ENCODE measurements at regions not wholly inside any gene's neighbourhood (a gene's known extent, or its start where the extent isn't known, plus 50 kb on each side); places are given as distances from the start of the nearest gene placed in this dataset.

DNA sequence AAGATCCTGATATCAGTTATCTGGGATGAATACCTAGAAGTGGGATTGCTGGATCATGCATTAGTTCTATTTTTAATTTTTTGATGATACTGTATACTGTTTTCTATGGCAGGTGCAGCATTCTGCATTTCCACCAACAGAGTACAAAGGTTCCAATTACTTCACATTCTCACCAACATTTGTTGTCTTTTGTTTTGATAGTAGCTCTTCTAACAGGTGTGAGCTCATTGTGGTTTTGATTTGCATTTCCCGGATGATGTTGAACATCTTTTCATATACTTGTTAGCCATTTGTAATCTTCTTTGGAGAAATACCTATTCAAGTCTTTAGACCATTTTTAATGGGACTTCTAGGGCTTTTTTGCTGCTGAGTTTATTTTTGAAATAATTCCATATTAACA is 139.2 kb upstream of the AMOT start:
- Histone ChIP-seq H3K9me3 (ENCODE audit: severe bottlenecking) (no peaks in the 10 kb centered on the region), H3K27ac (ENCODE audit: poor library complexity, severe bottlenecking) (no peak overlapping the region), H3K27me3 (ENCODE audit: insufficient read depth, poor library complexity, severe bottlenecking) (no peaks in the 10 kb centered on the region), H3K4me3 (ENCODE audit: severe bottlenecking) (no peak overlapping the region), H3K36me3 (ENCODE audit: low read depth) (no peaks in the 10 kb centered on the region), H3K4me1 (ENCODE audit: insufficient read depth, poor library complexity, severe bottlenecking) (no peaks in the 10 kb centered on the region)
- DNase-seq (ENCODE audit: low spot score), result no peak
- no peak for ATAC-seq (ENCODE audit: low read depth)
- TF ChIP-seq, protein P1, sequence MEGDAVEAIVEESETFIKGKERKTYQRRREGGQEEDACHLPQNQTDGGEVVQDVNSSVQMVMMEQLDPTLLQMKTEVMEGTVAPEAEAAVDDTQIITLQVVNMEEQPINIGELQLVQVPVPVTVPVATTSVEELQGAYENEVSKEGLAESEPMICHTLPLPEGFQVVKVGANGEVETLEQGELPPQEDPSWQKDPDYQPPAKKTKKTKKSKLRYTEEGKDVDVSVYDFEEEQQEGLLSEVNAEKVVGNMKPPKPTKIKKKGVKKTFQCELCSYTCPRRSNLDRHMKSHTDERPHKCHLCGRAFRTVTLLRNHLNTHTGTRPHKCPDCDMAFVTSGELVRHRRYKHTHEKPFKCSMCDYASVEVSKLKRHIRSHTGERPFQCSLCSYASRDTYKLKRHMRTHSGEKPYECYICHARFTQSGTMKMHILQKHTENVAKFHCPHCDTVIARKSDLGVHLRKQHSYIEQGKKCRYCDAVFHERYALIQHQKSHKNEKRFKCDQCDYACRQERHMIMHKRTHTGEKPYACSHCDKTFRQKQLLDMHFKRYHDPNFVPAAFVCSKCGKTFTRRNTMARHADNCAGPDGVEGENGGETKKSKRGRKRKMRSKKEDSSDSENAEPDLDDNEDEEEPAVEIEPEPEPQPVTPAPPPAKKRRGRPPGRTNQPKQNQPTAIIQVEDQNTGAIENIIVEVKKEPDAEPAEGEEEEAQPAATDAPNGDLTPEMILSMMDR (IDR thresholded peaks at IDR 0.05; ENCODE audit: poor library complexity, severe bottlenecking), result no peak

- no peaks in the 10 kb centered on the region for H3K27me3 ChIP-seq (ENCODE audit: insufficient read depth, poor library complexity, severe bottlenecking)
- TF ChIP-seq, protein P1 (IDR thresholded peaks at IDR 0.05; ENCODE audit: poor library complexity, severe bottlenecking), result no peak
- DNase-seq (ENCODE audit: low spot score) (no peak), ATAC-seq (ENCODE audit: low read depth) (no peak)
- H3K27ac ChIP-seq (ENCODE audit: poor library complexity, severe bottlenecking), result no peak overlapping the region
- H3K4me1 ChIP-seq (ENCODE audit: insufficient read depth, poor library complexity, severe bottlenecking), result no peaks in the 10 kb centered on the region
- no peaks in the 10 kb centered on the region for H3K36me3 ChIP-seq (ENCODE audit: low read depth)
- H3K9me3 ChIP-seq (ENCODE audit: severe bottlenecking), result no peaks in the 10 kb centered on the region
- H3K4me3 ChIP-seq (ENCODE audit: severe bottlenecking), result no peak overlapping the region
Observed at GRCh38 chrX:112968351-112969133, 127.9 kb upstream of the AMOT start.

GRCh38 chrX:112967903-112968302 is 127.3 kb upstream of the AMOT start:
- no peaks in the 10 kb centered on the region for H3K4me1 ChIP-seq (ENCODE audit: insufficient read depth, poor library complexity, severe bottlenecking)
- ATAC-seq (ENCODE audit: low read depth) (no peak), DNase-seq (ENCODE audit: low spot score) (no peak)
- H3K36me3 ChIP-seq (ENCODE audit: low read depth), result no peaks in the 10 kb centered on the region
- H3K9me3 ChIP-seq (ENCODE audit: severe bottlenecking), result no peaks in the 10 kb centered on the region
- H3K27ac ChIP-seq (ENCODE audit: poor library complexity, severe bottlenecking), result no peak overlapping the region
- H3K4me3 ChIP-seq (ENCODE audit: severe bottlenecking), result no peak overlapping the region
- TF ChIP-seq, protein P1 (IDR thresholded peaks at IDR 0.05; ENCODE audit: poor library complexity, severe bottlenecking), result no peak
- H3K27me3 ChIP-seq (ENCODE audit: insufficient read depth, poor library complexity, severe bottlenecking), result no peaks in the 10 kb centered on the region

DNA sequence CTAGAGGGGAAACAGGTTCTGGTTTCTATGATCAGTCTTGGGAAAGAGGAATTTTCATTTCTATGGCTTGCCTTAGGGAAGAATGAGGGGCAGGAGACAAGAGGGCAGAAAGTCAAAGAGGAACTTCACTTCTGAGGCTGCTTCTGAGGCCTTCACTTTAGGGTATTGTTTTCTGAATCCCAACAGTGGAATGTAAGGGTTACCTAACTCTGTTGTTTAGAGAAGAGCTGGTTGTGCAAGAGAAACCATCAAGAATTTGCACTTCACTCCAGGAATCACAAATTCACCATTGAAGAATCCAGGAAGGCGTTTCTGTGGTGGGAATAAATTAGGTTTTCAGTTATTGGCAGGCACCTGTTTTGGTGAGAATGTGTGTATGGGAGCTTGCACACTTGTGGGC is 126.7 kb upstream of the AMOT start:
- DNase-seq (ENCODE audit: low spot score) (no peak), ATAC-seq (ENCODE audit: low read depth) (no peak)
- H3K4me1 ChIP-seq (ENCODE audit: insufficient read depth, poor library complexity, severe bottlenecking), result no peaks in the 10 kb centered on the region
- TF ChIP-seq, protein P1 (IDR thresholded peaks at IDR 0.05; ENCODE audit: poor library complexity, severe bottlenecking), result no peak
- H3K27me3 ChIP-seq (ENCODE audit: insufficient read depth, poor library complexity, severe bottlenecking), result no peaks in the 10 kb centered on the region
- H3K36me3 ChIP-seq (ENCODE audit: low read depth), result no peaks in the 10 kb centered on the region
- H3K27ac ChIP-seq (ENCODE audit: poor library complexity, severe bottlenecking), result no peak overlapping the region
- H3K4me3 ChIP-seq (ENCODE audit: severe bottlenecking), result no peak overlapping the region
- no peaks in the 10 kb centered on the region for H3K9me3 ChIP-seq (ENCODE audit: severe bottlenecking)

DNA sequence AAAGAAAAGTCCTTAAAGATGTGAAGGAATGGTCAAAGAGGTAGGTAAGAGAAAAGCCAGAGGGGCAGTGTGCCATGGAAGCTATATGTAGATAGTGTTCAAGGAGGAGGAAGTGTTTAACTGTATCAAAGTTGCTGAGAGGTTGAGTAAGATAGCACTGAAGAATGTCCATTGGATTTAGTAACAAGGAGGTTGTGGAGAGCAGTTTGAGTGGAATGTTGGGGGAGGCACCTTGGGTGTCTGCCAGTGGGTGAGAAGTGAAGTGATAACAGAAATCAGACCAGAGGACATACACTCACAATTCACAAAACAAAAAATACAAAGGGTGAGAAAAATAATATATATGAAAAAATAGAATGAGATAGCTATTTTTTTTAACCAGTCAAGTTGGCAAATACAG is 121.3 kb upstream of the AMOT start:
- no peak overlapping the region for H3K27ac ChIP-seq (ENCODE audit: poor library complexity, severe bottlenecking)
- H3K9me3 ChIP-seq (ENCODE audit: severe bottlenecking), result no peaks in the 10 kb centered on the region
- no peaks in the 10 kb centered on the region for H3K4me1 ChIP-seq (ENCODE audit: insufficient read depth, poor library complexity, severe bottlenecking)
- TF ChIP-seq, protein P1 (IDR thresholded peaks at IDR 0.05; ENCODE audit: poor library complexity, severe bottlenecking), result no peak
- no peaks in the 10 kb centered on the region for H3K36me3 ChIP-seq (ENCODE audit: low read depth)
- ATAC-seq (ENCODE audit: low read depth) (no peak), DNase-seq (ENCODE audit: low spot score) (no peak)
- H3K27me3 ChIP-seq (ENCODE audit: insufficient read depth, poor library complexity, severe bottlenecking), result no peaks in the 10 kb centered on the region
- no peak overlapping the region for H3K4me3 ChIP-seq (ENCODE audit: severe bottlenecking)

Measured in RWPE2 (cell line).